HepG2 (cell line): ENCODE measurements at regions not wholly inside any gene's neighbourhood (a gene's known extent, or its start where the extent isn't known, plus 50 kb on each side); places are given as distances from the start of the nearest gene placed in this dataset.
A peak's percentile ranks its signal among the peaks of the same experiment; 100 is the strongest.

ENCODE experiments used
- ATF7 ChIP-seq, 2 experiments: fragments of 450-650 bp in 1 of 2; sonication (generic) in 1 of 2; formaldehyde crosslinking in 1 of 2; IDR thresholded peaks; 2 replicates each; pipeline versions ENCODE4 v1.4.0 to v1.6.1; 2016 to 2020; ENCODE audit warnings: antibody characterized with exemption in 1 of 2, mild to moderate bottlenecking in 1 of 2, missing genetic modification reagents in 1 of 2
- CHD4 ChIP-seq: fragments of 200-600 bp; sonication (generic); IDR thresholded peaks from 2 replicates; pipeline ENCODE4 v1.7.0; 2017; ENCODE audit warnings: mild to moderate bottlenecking, low read length, borderline replicate concordance
- FOXO4 ChIP-seq: sonication (generic); formaldehyde crosslinking; conservative IDR thresholded peaks from 2 replicates; pipeline ENCODE4 v1.8.1; 2023; ENCODE audit warnings: missing genetic modification reagents
- GABPB1 ChIP-seq: IDR thresholded peaks from 2 replicates; pipeline ENCODE4 v1.6.1; 2016; ENCODE audit warnings: mild to moderate bottlenecking, missing genetic modification reagents, moderate library complexity, missing compliant biosample characterization
- HINFP ChIP-seq: sonication (generic); formaldehyde crosslinking; IDR thresholded peaks from 2 replicates; pipeline ENCODE4 v1.4.0; 2020; ENCODE audit warnings: low read depth, mild to moderate bottlenecking, missing genetic modification reagents
- JUNB ChIP-seq: sonication (generic); formaldehyde crosslinking; IDR thresholded peaks from 2 replicates; pipeline ENCODE4 v1.8.0; 2022; ENCODE audit warnings: missing genetic modification reagents, mild to moderate bottlenecking, borderline replicate concordance
- KMT2A ChIP-seq: sonication (generic); formaldehyde crosslinking; IDR thresholded peaks from 2 replicates; pipeline ENCODE4 v1.4.0; 2020; ENCODE audit warnings: missing genetic modification reagents
- MED1 ChIP-seq: sonication (generic); formaldehyde crosslinking; IDR thresholded peaks from 2 replicates; pipeline ENCODE4 v1.4.0; 2020; ENCODE audit warnings: missing genetic modification reagents
- MZF1 ChIP-seq: sonication (generic); formaldehyde crosslinking; IDR thresholded peaks from 2 replicates; pipeline ENCODE4 v1.8.1; 2023; ENCODE audit warnings: mild to moderate bottlenecking, missing genetic modification reagents, borderline replicate concordance
- PRDM10 ChIP-seq: sonication (generic); formaldehyde crosslinking; IDR thresholded peaks from 2 replicates; pipeline ENCODE4 v1.4.0; 2020; ENCODE audit warnings: low read depth, missing genetic modification reagents
- ZNF17 ChIP-seq: sonication (generic); formaldehyde crosslinking; IDR thresholded peaks from 2 replicates; pipeline ENCODE4 v1.5.0; 2020; ENCODE audit warnings: mild to moderate bottlenecking, missing genetic modification reagents
- ZNF260 ChIP-seq: sonication (generic); formaldehyde crosslinking; IDR thresholded peaks from 2 replicates; pipeline ENCODE4 v1.4.0; 2020; ENCODE audit warnings: missing genetic modification reagents, low read depth, mild to moderate bottlenecking, borderline replicate concordance
- ZNF687 ChIP-seq: sonication (generic); formaldehyde crosslinking; IDR thresholded peaks from 2 replicates; pipeline ENCODE4 v1.5.1; 2020; ENCODE audit warnings: mild to moderate bottlenecking, missing genetic modification reagents, moderate library complexity
- ZNF749 ChIP-seq: sonication (generic); formaldehyde crosslinking; IDR thresholded peaks from 2 replicates; pipeline ENCODE4 v1.8.0; 2022; ENCODE audit warnings: mild to moderate bottlenecking, missing genetic modification reagents, moderate library complexity, borderline replicate concordance
- ZXDC ChIP-seq: sonication (generic); formaldehyde crosslinking; IDR thresholded peaks from 2 replicates; pipeline ENCODE4 v1.5.0; 2020; ENCODE audit warnings: mild to moderate bottlenecking, missing genetic modification reagents

GRCh38 chr20:50367739-50368375, 142.3 kb upstream of the PTPN1 start (continued):
- TF ChIP-seq HINFP (CRISPR knock-in tag) (0 out of 2 replicates have a peak, but pooled peaks have one; percentile 51), ZNF749 (CRISPR knock-in tag) (no peak), KMT2A (CRISPR knock-in tag) (no peak), CHD4 (no peak), MZF1 (CRISPR knock-in tag) (no peak), ZXDC (CRISPR knock-in tag) (no peak), GABPB1 (no peak), ZNF687 (peak; percentile 59), MED1 (CRISPR knock-in tag) (no peak), JUNB (CRISPR knock-in tag) (no peak), ZNF17 (no peak), ZNF260 (CRISPR knock-in tag) (no peak), PRDM10 (CRISPR knock-in tag) (no peak), FOXO4 (CRISPR knock-in tag) (no peak), ATF7 (IDR thresholded peaks at IDR 0.05) (no peak), ATF7 (CRISPR knock-in tag; IDR thresholded peaks at IDR 0.05) (0 out of 2 replicates have a peak, but pooled peaks have one; percentile 18)
